GM18502 (cell line): ENCODE measurements at regions not wholly inside any gene's neighbourhood (a gene's known extent, or its start where the extent isn't known, plus 50 kb on each side); places are given as distances from the start of the nearest gene placed in this dataset.

ENCODE experiments used
- ATAC-seq: cut with Tn5 transposase; IDR thresholded peaks from one replicate; pipeline ENCODE4 v1.9.1; 2021; ENCODE audit warnings: mild to moderate bottlenecking; ENCODE audit not compliant: unreplicated experiment, poor library complexity

DNA sequence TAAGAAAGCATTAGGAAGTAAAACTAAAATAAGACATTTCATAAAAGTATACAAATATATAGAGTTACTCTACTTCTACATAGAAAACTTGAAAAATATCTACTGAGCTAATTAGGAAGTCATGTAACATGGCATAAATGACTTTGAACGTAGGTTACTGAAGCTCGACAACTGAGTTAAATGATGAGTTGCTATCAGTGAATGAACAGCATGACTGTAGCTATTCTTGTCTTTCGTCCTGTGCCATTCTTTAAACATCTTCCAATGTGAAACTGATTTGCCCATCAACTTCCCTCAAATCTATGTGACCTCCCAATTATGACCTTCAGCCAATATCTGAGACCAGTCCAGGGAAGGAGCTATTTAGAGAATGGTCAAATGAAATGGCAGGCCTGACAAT lies 113.5 kb upstream of the NEBL start:
- ATAC-seq = no peak

DNA sequence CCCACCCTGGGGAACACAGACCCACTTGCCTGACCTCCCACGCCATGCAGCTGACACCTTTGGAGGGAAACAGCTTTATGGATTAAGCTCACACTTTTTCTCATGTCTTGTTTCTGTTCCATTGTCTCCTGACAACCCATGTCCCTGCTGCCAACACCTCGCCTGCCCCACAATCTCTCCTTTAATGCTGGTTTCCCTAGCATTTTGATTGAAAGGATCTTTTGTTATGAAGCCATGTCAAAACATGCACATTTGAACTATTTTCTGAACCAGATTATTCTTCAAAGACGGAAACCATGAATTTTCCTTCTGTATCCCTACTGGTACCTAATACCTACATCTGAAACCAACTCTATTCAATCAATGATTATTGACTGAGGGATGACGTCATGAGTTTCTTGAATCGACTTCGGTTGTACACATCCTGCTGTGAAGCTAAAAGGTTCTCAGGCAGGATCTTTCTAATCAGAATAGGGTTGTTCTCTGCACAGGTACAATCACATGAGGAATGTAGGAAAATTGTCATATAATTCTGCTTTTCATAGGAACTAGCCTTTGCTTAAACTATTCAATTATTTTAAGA lies 106.2 kb upstream of the NEBL start:
- ATAC-seq = no peak

DNA sequence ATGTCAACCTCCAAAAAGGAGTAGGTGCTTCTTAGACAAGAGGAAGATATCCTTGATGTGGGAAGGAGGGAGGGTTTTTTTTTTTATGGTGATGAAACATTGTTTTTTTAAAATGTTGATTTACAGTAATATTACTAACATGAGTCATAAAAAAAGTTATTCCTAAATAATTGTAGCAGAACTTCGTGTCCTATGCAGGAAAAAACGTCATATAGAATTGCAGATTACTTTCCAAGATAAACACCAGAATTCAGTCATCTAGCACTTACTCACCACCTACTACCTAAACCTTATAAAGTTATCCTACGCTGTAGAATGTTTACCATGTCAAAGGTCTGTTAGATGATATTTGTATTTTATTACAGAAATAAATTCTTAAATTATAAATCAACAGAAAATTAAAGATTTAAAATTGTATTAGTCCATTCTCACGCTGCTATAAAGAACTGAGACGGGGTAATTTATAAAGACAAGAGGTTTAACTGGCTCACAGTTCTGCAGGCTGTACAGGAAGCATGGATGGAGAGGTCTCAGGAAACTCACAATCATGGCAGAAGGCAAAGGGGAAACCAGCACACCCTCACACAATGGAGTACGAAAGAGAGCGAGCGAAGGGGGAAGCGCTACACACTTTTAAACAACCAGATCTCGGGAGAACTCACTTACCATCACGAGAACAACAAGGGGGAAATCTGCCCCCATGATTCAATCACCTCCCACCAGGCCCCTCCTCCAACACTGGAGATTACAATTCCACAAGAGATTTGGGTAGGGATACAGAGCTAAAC lies 105.2 kb upstream of the NEBL start:
- ATAC-seq = no peak

DNA sequence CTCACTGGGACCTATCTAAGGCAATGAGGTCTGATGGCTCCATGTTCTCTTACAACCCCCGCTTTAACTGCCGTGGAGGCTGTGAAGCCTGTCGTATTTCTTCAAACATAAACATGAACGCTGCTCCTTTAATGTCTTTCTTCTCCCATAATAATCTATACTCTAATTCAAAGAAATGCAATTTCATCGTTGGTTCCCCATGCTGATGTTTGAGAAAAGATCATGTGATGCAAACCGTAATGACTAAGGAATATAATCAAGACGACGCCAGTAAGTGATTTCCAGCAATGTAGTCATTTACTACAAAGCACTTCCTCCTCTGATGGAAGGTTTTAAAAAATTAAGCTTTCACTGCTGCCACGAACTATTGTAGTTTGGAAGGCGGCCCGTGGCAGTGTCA lies 102.6 kb upstream of the NEBL start:
- ATAC-seq = no peak

DNA sequence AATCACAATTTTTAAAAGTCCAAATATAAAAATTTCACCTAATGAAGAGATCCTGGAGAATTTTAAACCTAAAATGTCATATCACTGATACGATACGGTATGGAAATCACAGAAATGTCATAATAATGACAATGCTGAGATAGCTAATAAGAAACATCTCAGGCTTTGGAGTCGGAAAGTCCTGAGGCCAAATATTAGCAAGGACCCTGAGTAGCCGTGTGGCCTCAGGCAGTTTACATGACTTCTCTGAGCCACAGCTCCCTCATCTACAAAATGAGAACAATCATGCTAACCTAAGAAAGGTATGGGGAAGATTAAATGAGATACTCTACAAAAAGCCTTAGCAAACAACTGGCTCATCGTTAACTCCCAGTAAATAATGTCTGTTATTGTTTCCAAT lies 100.9 kb upstream of the NEBL start:
- ATAC-seq = no peak

DNA sequence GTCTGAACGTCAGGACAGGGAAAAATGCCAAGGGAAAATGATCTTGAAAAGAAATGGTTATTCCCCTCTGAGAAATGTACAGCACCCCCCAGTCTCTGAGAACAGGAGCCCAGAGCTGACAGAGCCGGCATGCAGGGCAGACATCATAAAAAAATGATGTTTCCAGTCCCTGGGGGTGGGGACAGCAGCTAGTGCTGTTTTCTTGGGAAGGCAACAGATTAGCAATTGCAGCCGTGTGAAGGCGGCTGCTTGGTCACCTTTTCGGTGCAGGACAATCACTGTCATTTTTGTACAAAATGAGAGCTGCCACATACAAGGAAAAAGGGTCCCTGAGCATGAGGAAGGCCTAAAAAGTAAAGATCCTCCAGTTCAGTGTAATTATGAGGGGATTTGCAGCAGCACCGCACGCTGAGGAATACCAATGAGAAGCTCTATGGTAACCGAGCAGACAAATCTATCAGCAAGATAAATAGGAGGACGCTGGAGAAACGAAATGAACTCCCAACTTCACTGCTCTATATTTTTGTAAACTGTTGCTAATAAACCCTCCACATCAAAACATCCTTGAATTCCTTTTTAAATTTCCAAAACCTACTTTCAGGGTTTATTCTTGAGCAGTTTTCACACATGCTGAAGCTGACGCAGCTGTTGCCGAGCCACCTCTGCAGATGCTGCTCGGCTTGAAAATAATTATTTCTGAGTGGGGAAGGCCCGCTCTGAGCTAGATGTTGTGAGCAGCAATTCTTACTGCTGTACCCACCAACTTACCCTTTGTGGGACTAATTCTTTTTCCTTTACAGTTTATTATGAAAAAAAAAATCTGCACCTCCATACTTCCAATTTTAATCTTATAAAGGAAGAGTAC lies 98.2 kb upstream of the NEBL start:
- ATAC-seq = no peak

DNA sequence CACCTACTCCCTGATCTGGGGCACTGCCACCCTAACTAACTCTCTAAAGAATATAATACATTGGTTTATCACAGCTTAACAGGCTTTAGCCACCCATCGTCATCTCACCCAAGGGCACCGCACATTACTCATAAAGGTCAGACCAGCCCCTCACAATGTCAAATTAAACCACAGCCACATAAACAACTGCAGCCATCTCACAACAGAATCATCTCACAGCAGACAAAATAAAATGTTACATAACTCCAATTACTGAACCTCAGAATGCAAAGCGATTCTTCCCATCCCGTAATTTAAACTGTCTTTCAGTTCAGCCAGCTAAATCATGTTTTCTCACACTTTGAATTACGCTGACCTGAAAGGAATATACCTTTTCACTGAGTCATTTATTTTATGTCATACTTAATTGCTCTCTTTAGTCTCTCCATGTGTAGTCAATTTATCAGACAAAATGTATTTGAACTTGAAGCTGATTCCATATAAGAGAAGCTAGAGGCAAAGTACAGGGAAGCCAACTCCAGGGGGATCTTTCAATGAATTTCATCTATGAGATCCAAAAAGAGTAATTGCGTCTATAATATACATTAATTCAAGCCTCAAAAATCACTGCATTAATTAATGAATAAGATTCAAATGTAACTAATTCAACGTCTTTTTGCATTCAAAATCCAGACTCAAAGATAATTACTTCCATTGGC lies 96.9 kb upstream of the NEBL start:
- ATAC-seq = no peak

DNA sequence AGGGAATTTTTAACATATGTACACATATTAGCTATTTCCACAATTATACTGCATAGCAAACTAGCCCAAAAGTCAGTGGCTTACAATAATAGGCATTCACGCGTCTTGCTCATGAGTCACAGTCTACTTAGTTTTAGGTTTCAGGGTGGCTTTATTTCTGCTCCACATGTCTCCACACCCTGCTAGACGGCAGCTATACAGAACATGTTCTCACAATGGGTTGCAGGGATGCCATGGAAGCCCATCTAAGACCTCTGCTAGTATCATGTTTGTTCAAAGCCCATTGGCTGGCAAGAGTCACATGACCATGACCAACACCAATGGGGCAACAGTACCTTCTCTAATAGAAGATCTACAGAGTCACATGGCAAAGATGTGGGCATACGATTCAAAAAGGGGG lies 96.3 kb upstream of the NEBL start:
- ATAC-seq = no peak

DNA sequence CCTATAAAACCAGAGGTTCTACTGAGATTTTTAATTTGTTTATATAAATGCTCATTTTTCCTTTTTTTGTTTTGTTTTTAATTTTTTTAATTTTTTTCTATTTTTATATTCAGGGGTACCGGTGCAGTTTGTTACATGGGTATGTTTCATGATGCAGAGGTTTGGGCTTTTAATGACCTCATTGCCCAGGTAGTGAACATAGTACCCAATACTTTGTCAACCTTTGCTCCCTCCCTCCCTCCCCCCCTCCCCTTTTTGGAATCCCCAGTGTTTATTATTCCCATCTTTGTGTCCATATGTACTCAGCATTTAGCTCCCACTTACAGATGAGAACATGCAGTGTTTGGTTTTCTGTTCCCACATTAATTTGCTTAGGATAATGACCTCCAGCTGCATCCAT lies 94.4 kb upstream of the NEBL start:
- no peak for ATAC-seq

DNA sequence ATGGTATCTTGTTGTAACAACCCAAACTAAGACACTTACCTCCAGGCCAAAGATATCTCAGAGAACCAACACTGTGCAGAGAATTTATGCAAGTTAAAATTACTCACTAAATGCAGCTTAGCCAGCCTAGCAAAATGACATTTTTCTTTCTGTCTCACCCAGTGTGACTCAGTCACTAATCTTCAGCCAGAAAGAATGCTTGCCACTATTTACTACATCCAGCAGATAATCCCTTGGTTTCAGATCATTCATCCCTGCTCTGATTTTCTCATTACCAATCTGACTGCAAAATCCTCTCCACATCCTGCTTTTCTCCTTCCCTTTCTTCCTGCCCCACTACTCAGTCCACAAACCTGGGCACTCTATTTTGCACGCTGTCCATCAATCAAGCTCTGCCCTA lies 93.5 kb upstream of the NEBL start:
- no peak for ATAC-seq

DNA sequence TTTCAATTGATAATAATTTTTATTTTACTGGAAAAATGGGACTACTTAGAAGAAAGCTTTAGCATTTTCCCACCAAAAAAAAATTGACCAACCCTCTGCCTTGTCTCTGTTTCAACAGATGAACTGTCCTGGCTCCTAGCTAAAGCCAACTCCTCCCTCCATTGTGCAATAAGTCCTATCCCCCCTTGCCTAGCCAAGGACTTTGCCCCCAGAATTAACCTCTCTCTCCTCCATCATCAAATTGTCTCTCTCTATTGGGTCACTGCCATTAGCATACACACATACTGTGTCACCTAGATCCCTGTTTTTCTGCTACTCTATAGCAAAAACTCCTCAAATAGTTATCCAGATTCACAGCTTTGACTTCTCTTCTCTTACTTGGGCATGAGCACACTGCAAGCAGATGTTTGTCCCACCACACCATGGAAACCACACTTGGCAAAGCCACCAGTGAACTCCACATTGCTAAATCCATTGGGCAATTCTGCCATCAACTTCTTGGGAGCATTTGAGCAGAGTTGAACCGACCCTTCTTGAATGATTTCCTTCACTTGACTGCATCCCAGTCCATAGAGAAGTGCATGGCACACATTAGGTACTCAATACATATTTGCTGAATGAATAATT lies 91.4 kb upstream of the NEBL start:
- ATAC-seq = no peak

DNA sequence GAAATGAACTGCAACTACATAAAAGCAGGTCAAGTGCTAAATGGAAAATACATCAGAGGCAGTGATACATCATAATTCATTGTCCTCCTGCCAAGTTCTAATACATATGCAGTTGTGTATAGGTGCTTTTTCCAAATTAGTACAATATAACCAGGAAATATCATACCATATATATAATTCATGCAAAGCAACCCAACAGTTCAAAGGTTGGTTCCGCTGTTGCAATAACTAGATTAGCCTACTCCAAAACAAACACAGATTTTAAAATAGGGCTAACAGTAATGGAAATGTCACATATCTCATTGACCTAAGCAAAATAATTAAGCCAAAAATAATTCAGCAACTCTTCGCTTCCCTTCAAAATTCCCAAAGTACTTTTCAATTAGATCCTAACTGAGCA lies 88.9 kb upstream of the NEBL start:
- no peak for ATAC-seq

DNA sequence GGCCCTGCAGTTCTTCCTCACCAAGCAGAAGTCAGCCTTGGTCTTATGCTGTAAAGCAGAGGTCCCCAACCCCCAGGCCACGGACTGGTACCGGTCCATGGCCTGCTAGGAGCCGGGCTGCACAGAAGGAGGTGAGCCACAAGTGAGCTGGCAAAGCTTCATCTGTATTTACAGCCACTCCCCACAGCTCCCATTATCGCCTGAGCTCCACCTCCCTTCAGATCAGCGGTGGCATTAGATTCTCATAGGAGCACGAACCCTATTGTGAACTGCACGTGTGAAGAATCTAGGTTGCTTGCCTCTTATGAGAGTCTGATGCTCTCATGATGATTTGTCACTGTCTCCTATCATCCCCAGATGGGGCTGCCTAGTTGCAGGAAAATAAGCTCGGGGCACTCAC lies 87.6 kb upstream of the NEBL start:
- ATAC-seq = no peak

DNA sequence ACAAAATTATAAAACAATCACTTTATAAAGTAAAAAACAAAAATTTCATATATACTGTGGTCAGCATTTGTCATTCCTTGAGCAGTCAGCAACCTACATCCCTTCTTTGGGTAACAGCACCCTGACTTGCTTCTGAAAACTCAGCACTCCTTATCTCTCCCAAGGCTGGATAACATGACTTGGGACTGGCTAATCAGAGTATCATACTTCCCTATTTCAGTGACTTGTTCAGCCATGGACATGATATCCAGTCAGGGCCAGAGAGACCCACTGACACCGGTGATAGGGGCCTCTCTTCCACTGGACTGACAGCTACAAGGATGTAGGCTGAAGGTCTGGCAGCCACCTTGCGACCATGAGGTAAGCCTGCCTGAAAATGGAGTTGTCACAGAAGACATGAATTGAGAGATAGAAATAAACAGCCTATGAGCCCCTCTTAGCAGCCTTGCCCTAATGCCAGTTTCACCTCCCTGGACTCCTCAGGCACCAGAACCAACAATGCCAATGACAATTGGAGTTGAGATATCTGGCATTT lies 84.4 kb upstream of the NEBL start:
- ATAC-seq = no peak

DNA sequence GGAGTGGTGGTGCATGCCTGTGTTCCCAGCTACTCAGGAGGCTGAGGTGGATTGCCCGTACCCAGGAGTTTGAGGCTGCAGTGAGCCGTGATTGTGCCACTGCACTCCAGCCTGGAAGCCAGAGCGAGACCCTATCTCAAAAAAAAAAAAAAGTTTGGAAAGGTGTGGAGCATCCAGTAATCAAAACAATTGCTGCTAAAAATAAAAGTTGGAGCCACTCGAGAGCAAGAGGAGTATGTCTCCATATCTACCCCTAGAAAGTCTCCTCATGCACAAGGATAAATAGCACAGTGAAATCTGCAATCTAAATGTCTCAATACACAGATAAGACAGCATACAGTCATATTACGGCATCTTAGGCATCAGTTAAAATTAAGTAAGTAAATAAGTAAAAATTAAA lies 81.5 kb upstream of the NEBL start:
- ATAC-seq = no peak

DNA sequence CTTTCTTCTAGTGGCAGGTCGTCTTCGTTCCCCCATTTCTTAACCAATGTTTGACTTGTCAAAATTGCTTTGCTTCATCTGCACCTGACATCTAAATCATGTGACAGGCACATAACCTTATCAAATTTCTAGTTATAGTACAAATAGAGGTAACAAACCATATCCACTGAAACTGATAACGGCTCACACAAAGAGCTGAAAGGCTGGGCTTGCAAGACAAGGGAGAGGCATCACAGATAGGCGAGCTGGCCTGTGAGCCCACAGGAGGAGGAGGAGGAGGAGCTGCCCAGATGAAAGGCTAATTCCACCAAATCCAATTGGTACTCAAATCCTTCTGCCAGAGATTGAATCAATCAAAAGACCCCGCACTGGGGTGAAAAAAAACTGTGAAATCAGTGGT lies 80.2 kb upstream of the NEBL start:
- no peak for ATAC-seq

DNA sequence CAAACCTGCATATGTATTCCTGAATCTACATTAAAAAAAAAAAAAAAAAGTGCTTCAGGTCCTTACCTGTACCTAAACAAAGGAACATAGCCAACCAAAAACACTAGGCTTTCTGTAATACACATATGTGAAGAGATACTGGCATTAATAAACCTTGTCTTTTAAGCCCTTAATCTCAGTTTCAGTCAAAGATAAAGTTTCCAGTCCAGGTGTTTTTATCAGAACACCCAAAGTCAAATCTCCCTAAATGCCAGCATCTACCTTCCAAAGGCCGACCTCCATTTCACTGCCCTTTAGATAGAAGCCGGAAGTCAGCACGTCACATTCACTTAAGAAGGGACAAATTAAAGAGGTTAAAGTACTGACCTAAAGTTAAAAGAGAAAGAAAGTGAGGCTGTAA lies 79.8 kb upstream of the NEBL start:
- ATAC-seq = no peak

DNA sequence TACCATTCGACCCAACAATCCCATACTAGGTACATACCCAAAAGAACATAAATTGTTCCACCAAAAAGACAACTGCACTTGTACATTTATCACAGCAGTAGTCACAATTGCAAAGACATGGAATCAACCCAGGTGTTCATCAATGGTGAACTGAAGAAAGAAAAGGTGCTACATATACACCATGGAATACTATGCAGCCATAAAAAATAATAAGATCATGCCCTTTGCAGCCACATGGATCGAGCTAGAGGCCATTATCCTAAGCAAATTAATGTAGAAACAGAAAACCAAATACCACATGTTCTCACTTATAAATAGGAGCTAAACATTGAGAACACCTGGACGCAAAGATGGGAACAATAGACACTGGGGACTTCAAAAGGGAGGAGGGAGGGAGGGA lies 79.3 kb upstream of the NEBL start:
- no peak for ATAC-seq

DNA sequence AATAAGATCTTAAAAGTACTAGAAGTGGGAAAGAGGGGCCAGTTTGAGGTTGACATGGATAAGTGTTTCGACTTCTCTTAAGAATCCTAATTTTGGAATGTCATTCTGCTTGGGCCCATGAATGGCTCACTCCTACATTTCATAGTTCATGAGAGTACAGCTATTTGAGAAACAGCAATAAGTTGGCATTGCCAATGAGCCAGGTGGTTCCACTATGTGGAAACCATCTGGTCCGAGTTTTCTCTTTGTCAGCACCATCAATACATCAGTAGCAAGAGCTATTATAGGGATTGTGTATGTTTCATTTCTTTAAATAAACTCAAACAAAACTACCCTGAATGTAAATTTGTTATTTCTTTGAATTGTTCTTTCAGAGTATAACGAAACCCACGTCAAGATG lies 78.1 kb upstream of the NEBL start:
- ATAC-seq = no peak

DNA sequence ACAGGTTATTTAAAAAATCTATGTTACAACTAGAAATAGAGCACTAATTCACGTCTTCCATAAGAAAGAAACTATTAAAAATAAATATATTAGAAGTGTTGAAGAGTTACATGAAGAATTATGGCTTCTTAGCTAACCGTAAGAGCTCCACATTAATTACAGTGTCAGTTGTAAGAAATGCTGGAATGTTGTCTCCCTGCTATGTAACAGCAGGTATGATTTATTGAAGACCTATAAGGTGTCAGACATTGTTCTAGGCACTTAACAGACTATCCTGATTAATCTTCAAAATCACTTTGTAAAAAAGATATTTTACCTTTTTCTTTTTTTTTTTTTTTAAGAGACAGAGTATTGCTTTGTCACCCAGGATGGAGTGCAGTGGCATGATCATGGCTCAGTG lies 75.8 kb upstream of the NEBL start:
- ATAC-seq = no peak
